HCT116 (cell line): ENCODE measurements at regions not wholly inside any gene's neighbourhood (a gene's known extent, or its start where the extent isn't known, plus 50 kb on each side); places are given as distances from the start of the nearest gene placed in this dataset.

ENCODE experiments used
- ATAC-seq: fragments of 200-7000 bp; cut with Tn5 transposase; 2 replicates; pipeline ENCODE4 v1.9.1; 2020; ENCODE audit warnings: mild to moderate bottlenecking, moderate library complexity
- BruUV-seq: library from RNA; stranded (reverse); fragments of 400-500 nt; replicated peaks from 2 replicates; lab custom pipeline; 2021; lab: Mats Ljungman, UMichigan
- CTCF ChIA-PET: fragments of 300-600 bp; sonication (Branson Sonifier 250); formaldehyde crosslinking; loops from one replicate; lab custom pipeline; 2021; ENCODE audit warnings: antibody characterized with exemption; lab: Charles Lee
- POLR2A ChIA-PET: fragments of 300-600, 350-600 bp; sonication (Branson Sonifier 250); formaldehyde crosslinking; loops from one replicate; lab custom pipeline; 2021; ENCODE audit warnings: antibody characterized with exemption; lab: Charles Lee
- RAD21 ChIA-PET, 2 experiments: fragments of 300-600 bp; sonication (Branson Sonifier 250); formaldehyde crosslinking; loops; one replicate each; lab custom pipeline; 2023; ENCODE audit warnings: low total read pairs in 2 of 2; ENCODE audit not compliant: uncharacterized antibody in 2 of 2, unreplicated experiment in 2 of 2, low non-redundant PET in 1 of 2; lab: Charles Lee
- DNase-seq: peaks from one replicate; pipeline ENCODE4 v3.0.0-alpha.2; 2010; ENCODE audit warnings: low read depth, low spot score
- H2AFZ ChIP-seq: fragments of 200-600 bp; shearing (Covaris generic), sonication (generic); 2 replicates; pipeline ENCODE4 v1.6.1; 2017; ENCODE audit warnings: low read depth, mixed run types, mixed read lengths, antibody characterized with exemption, low read length; ENCODE audit not compliant: poor library complexity, severe bottlenecking
- H3K27ac ChIP-seq: 2 replicates; pipeline ENCODE4 v1.5.1; 2012; ENCODE audit warnings: low read depth, low read length
- H3K27me3 ChIP-seq: fragments of 200-600 bp; sonication (generic); 2 replicates; pipeline ENCODE4 v1.6.1; 2016; ENCODE audit warnings: mixed run types, low read length, mixed read lengths; ENCODE audit not compliant: insufficient read depth
- H3K36me3 ChIP-seq, 2 experiments: fragments of 200-500 bp in 1 of 2; fragments of 200-600 bp in 1 of 2; sonication (Bioruptor generic) in 1 of 2; sonication (generic) in 1 of 2; 2 replicates each; pipeline versions ENCODE4 v1.5.1 to v1.6.1; 2014 to 2016; ENCODE audit warnings: low read length in 2 of 2, inconsistent platforms in 1 of 2, mixed read lengths in 1 of 2, mixed run types in 1 of 2; ENCODE audit not compliant: insufficient read depth in 2 of 2, control insufficient read depth in 1 of 2
- H3K4me1 ChIP-seq, 2 experiments: fragments of 200-600 bp in 1 of 2; sonication (generic) in 1 of 2; 2 replicates each; pipeline versions ENCODE4 v1.5.1 to v1.6.1; 2012 to 2017; ENCODE audit warnings: low read length in 2 of 2, inconsistent platforms in 1 of 2, mild to moderate bottlenecking in 1 of 2, mixed read lengths in 1 of 2, mixed run types in 1 of 2, moderate library complexity in 1 of 2; ENCODE audit not compliant: insufficient read depth in 2 of 2, control insufficient read depth in 1 of 2
- H3K4me2 ChIP-seq: fragments of 200-600 bp; sonication (generic); 2 replicates; pipeline ENCODE4 v1.6.1; 2017; ENCODE audit warnings: mixed run types, low read length, mixed read lengths
- H3K4me3 ChIP-seq, 2 experiments: fragments of 200-600 bp in 1 of 2; sonication (generic) in 1 of 2; replicated peaks in 1 of 2; 2 replicates each; pipeline ENCODE4 v1.5.1; 2011 to 2016; ENCODE audit warnings: low read length in 2 of 2, control low read depth in 1 of 2, low read depth in 1 of 2, mild to moderate bottlenecking in 1 of 2, mixed read lengths in 1 of 2, mixed run types in 1 of 2
- H3K79me2 ChIP-seq: fragments of 200-600 bp; sonication (generic); 2 replicates; pipeline ENCODE4 v1.6.1; 2017; ENCODE audit warnings: mild to moderate bottlenecking, mixed run types, low read length, moderate library complexity, mixed read lengths; ENCODE audit not compliant: insufficient read depth
- H3K9ac ChIP-seq: fragments of 200-600 bp; sonication (generic); 2 replicates; pipeline ENCODE4 v1.6.1; 2016; ENCODE audit warnings: low read length, mixed read lengths
- H3K9me2 ChIP-seq: fragments of 200-600 bp; sonication (generic), shearing (Covaris generic); 2 replicates; pipeline ENCODE4 v1.6.1; 2017; ENCODE audit warnings: mixed run types, mild to moderate bottlenecking, moderate library complexity; ENCODE audit not compliant: insufficient read depth
- H3K9me3 ChIP-seq, 2 experiments: fragments of 200-500 bp in 1 of 2; fragments of 200-600 bp in 1 of 2; sonication (Bioruptor generic) in 1 of 2; sonication (generic) in 1 of 2; 2 replicates each; pipeline ENCODE4 v1.6.1; 2014 to 2017; ENCODE audit warnings: low read length in 2 of 2, mixed read lengths in 2 of 2, inconsistent platforms in 1 of 2, low read depth in 1 of 2, mild to moderate bottlenecking in 1 of 2, mixed run types in 1 of 2, moderate library complexity in 1 of 2; ENCODE audit not compliant: control insufficient read depth in 1 of 2, insufficient read depth in 1 of 2
- H4K20me1 ChIP-seq: fragments of 200-600 bp; sonication (generic), shearing (Covaris generic); 2 replicates; pipeline ENCODE4 v1.6.1; 2017; ENCODE audit warnings: mixed run types, mild to moderate bottlenecking, moderate library complexity; ENCODE audit not compliant: insufficient read depth
- CTCF ChIP-seq, 3 experiments: fragments of 200-600 bp in 1 of 3; sonication (generic) in 1 of 3; IDR thresholded peaks in 2 of 3; conservative IDR thresholded peaks in 1 of 3; 2 replicates each; pipeline ENCODE4 v1.5.1; 2012 to 2017; ENCODE audit warnings: low read depth in 2 of 3, low read length in 2 of 3, antibody characterized with exemption in 1 of 3, borderline replicate concordance in 1 of 3, control low read depth in 1 of 3, mild to moderate bottlenecking in 1 of 3, mixed read lengths in 1 of 3, mixed run types in 1 of 3, moderate library complexity in 1 of 3; ENCODE audit not compliant: insufficient read depth in 1 of 3
- EGR1 ChIP-seq: IDR thresholded peaks from 2 replicates; pipeline ENCODE4 v1.6.1; 2012; ENCODE audit warnings: low read depth
- ELF1 ChIP-seq: IDR thresholded peaks from 2 replicates; pipeline ENCODE4 v1.6.1; 2012; ENCODE audit warnings: low read depth, borderline replicate concordance
- EZH2phosphoT487 ChIP-seq: fragments of 200-600 bp; IDR thresholded peaks from 2 replicates; pipeline ENCODE4 v1.6.1; 2018; ENCODE audit warnings: antibody characterized with exemption, borderline replicate concordance
- FOSL1 ChIP-seq: IDR thresholded peaks from 2 replicates; pipeline ENCODE4 v1.6.1; 2012; ENCODE audit warnings: low read depth
- POLR2A ChIP-seq: IDR thresholded peaks from 2 replicates; pipeline ENCODE4 v1.7.0; 2011; ENCODE audit warnings: borderline replicate concordance; ENCODE audit not compliant: insufficient read depth, insufficient read length; ENCODE audit errors: extremely low read depth
- POLR2AphosphoS5 ChIP-seq: IDR thresholded peaks from 2 replicates; pipeline ENCODE4 v1.6.1; 2011; ENCODE audit warnings: mild to moderate bottlenecking, low read depth, low read length, moderate library complexity
- RAD21 ChIP-seq: IDR thresholded peaks from 2 replicates; pipeline ENCODE4 v1.6.1; 2012; ENCODE audit warnings: low read depth, mild to moderate bottlenecking
- SIN3A ChIP-seq: IDR thresholded peaks from 2 replicates; pipeline ENCODE4 v1.6.1; 2012; ENCODE audit warnings: low read depth
- SP1 ChIP-seq: IDR thresholded peaks from 2 replicates; pipeline ENCODE4 v1.6.1; 2012; ENCODE audit warnings: low read depth
- SRF ChIP-seq: IDR thresholded peaks from 2 replicates; pipeline ENCODE4 v1.6.1; 2012; ENCODE audit warnings: low read depth
- TCF7L2 ChIP-seq: IDR thresholded peaks from 2 replicates; pipeline ENCODE4 v1.7.0; 2011; ENCODE audit warnings: borderline replicate concordance, inconsistent platforms; ENCODE audit not compliant: insufficient read depth, insufficient read length; ENCODE audit errors: extremely low read depth
- YY1 ChIP-seq: IDR thresholded peaks from 2 replicates; pipeline ENCODE4 v1.6.1; 2011; ENCODE audit warnings: low read length, low read depth, moderate library complexity, mild to moderate bottlenecking; ENCODE audit not compliant: insufficient replicate concordance; ENCODE audit errors: extremely low read depth
- ZBTB33 ChIP-seq: IDR thresholded peaks from 2 replicates; pipeline ENCODE4 v1.6.1; 2011; ENCODE audit warnings: mild to moderate bottlenecking, low read length, moderate library complexity; ENCODE audit not compliant: insufficient replicate concordance; ENCODE audit errors: extremely low read depth
- ZFX ChIP-seq: fragments of 450-650 bp; IDR thresholded peaks from 2 replicates; pipeline ENCODE4 v1.6.1; 2017
- ZNF274 ChIP-seq: fragments of 200-500 bp; sonication (Bioruptor generic); IDR thresholded peaks from 2 replicates; pipeline ENCODE4 v1.6.1; 2014; ENCODE audit warnings: mild to moderate bottlenecking, low read depth, low read length, inconsistent platforms
- intact Hi-C: fragments of 100-400 bp; cut with micrococcal nuclease; formaldehyde crosslinking; loops from 2 replicates; pipeline ENCODE4 v1.10.0; 2022
- TF ChIP-seq, protein P1 (sequence below): IDR thresholded peaks from 2 replicates; pipeline ENCODE4 v1.6.1; 2012

DNA sequence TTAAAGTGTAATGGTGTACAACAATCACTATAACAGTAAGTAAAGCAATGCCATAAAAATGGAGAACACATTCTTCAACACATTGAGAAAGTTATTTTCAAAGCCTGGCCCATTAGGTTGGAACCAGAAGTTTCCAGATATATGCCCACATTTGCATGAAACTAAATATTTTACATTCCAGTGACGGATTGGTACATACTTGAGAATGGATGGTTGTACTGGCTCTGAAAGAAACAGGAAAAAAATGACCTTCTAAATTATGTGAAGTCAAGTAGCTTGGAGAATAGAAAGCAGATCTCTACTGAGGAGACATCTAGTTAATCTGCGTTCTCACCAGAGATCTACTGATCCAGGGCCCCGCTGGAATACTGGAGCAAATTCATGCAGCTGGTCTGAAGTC, 1037.0 kb downstream of the NR2F1-AS1 start (continued):
- TF ChIP-seq ZBTB33 (no peak), POLR2AphosphoS5 (no peak), SP1 (no peak), POLR2A (no peak), TCF7L2 (no peak), EGR1 (no peak), ZNF274 (no peak), FOSL1 (no peak), YY1 (no peak), EZH2phosphoT487 (no peak)

- Histone ChIP-seq H4K20me1 (no peaks in the 10 kb centered on the region), H3K4me2 (no peak overlapping the region), H3K27me3 (no peaks in the 10 kb centered on the region), H2AFZ (no peak overlapping the region), H3K79me2 (no peaks in the 10 kb centered on the region), H3K36me3 (no peaks in the 10 kb centered on the region), H3K27ac (no peak overlapping the region)
- CTCF ChIA-PET: no interaction called here
- TF ChIP-seq SIN3A: no peak
- TF ChIP-seq ZNF274: no peak
- TF ChIP-seq FOSL1: no peak
- TF ChIP-seq TCF7L2: no peak
- TF ChIP-seq ZBTB33: no peak
- no peak for TF ChIP-seq SRF
- TF ChIP-seq CTCF (IDR thresholded peaks at IDR 0.05 in 2 of 3, conservative IDR thresholded peaks at IDR 0.05 in 1 of 3; ENCODE audit: borderline replicate concordance in 1 of 3, insufficient read depth in 1 of 3, low read depth in 2 of 3, low read length in 2 of 3): no peak
- TF ChIP-seq, protein P1, sequence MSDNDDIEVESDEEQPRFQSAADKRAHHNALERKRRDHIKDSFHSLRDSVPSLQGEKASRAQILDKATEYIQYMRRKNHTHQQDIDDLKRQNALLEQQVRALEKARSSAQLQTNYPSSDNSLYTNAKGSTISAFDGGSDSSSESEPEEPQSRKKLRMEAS: no peak
- TF ChIP-seq RAD21: no peak
- no peak for TF ChIP-seq POLR2AphosphoS5
- TF ChIP-seq ELF1: no peak
- no peak for TF ChIP-seq ZFX
- TF ChIP-seq SP1: no peak
- TF ChIP-seq, all 23 proteins: peak for 0
- Histone ChIP-seq H3K9me2 (no peaks in the 10 kb centered on the region), H3K9ac (no peak overlapping the region), H3K4me3 (no peak overlapping the region), H3K9me3 (no peaks in the 10 kb centered on the region), H3K4me1 (no peaks in the 10 kb centered on the region)
- ATAC-seq: no peak
- intact Hi-C loops: no loop called here
- ChIA-PET RAD21 (no interaction called here), POLR2A (interaction anchor here (1.6 kb wide), 1 partner anchor 17 kb away, joined by 3 read pairs; no protein-coding TSS in a partner anchor)
- BruUV-seq: no TSS peak
- no peak for DNase-seq
These were observed 1037.8 kb downstream of the NR2F1-AS1 start for GRCh38 chr5:92543201-92543600.
